ENCODE measurements at regions not wholly inside any gene's neighbourhood (a gene's known extent, or its start where the extent isn't known, plus 50 kb on each side); places are given as distances from the start of the nearest gene placed in this dataset.

GRCh38 chr11:120061036-120061760 lies 76.7 kb downstream of the TRIM29 start:
- no peaks in the 10 kb centered on the region for H3K9me3 ChIP-seq (ENCODE audit: low read length)
- TF ChIP-seq TGIF2 (CRISPR knock-in tag; IDR thresholded peaks at IDR 0.05): no peak
- no peak for TF ChIP-seq MZF1 (CRISPR knock-in tag; IDR thresholded peaks at IDR 0.05; ENCODE audit: borderline replicate concordance)
- no peak for TF ChIP-seq BHLHE40 (IDR thresholded peaks at IDR 0.05; ENCODE audit: low read length)
- no peak for TF ChIP-seq GABPB1 (CRISPR knock-in tag; IDR thresholded peaks at IDR 0.05)
- TF ChIP-seq ZNF691 (CRISPR knock-in tag; IDR thresholded peaks at IDR 0.05; ENCODE audit: borderline replicate concordance, low read depth): no peak
- no peak for TF ChIP-seq ZNF205 (CRISPR knock-in tag; IDR thresholded peaks at IDR 0.05)
- TF ChIP-seq TOE1 (CRISPR knock-in tag; IDR thresholded peaks at IDR 0.05): no peak
- no peak for TF ChIP-seq TAF15 (IDR thresholded peaks at IDR 0.05; ENCODE audit: low read depth, low read length, poor library complexity, severe bottlenecking)
- TF ChIP-seq CSRNP1 (CRISPR knock-in tag; IDR thresholded peaks at IDR 0.05): no peak
- TF ChIP-seq ZBTB26 (CRISPR knock-in tag; IDR thresholded peaks at IDR 0.05; ENCODE audit: borderline replicate concordance): no peak
- TF ChIP-seq ZNF562 (CRISPR knock-in tag; IDR thresholded peaks at IDR 0.05; ENCODE audit: borderline replicate concordance): no peak
- TF ChIP-seq ZNF138 (CRISPR knock-in tag; IDR thresholded peaks at IDR 0.05; ENCODE audit: low read depth): no peak
- TF ChIP-seq ZUFSP (CRISPR knock-in tag; IDR thresholded peaks at IDR 0.05; ENCODE audit: borderline replicate concordance): no peak
- TF ChIP-seq FIP1L1 (IDR thresholded peaks at IDR 0.05; ENCODE audit: borderline replicate concordance, insufficient read depth, low read depth, low read length): no peak
- no peak for TF ChIP-seq TBP (CRISPR knock-in tag; IDR thresholded peaks at IDR 0.05)
- no peak overlapping the region for H3K4me2 ChIP-seq (ENCODE audit: low read depth, low read length)
- peaks cover 8 to 74% of the 10 kb centered on the region in 2 experiments; a peak in 4 of 5 replicates for H3K27me3 ChIP-seq (ENCODE audit: control insufficient read depth in 1 of 2, insufficient read depth in 2 of 2, low read length in 2 of 2)
- no TSS peak for BruUV-seq (replicated peaks)
- H3K36me3 ChIP-seq (replicated peaks in 1 of 2; ENCODE audit: control insufficient read depth in 1 of 2, insufficient read depth in 2 of 2, low read length in 2 of 2): no peaks in the 10 kb centered on the region
- 15% methylated on average over 8 of the region's 12 CpGs for WGBS (ENCODE audit: low lambda C conversion rate)
- in situ Hi-C loops (cut with HindIII; ENCODE audit: extremely low pct_ligation_motif_present, low pct_unique_long_range_greater_than_20kb) (no loop called here), intact Hi-C loops (cut with micrococcal nuclease; ENCODE audit: unreplicated experiment) (no loop called here)
- no peak overlapping the region for H2AFZ ChIP-seq (ENCODE audit: low read length)
- no peak overlapping the region for H3K9ac ChIP-seq (ENCODE audit: insufficient read depth, low read depth, low read length)
- no peaks in the 10 kb centered on the region for H3K79me2 ChIP-seq (ENCODE audit: insufficient read depth, low read length)
- no peak overlapping the region for H3K4me3 ChIP-seq (replicated peaks in 1 of 3; ENCODE audit: insufficient read depth in 1 of 3, low read depth in 2 of 3, low read length in 3 of 3)
- FAIRE-seq (no peak), ATAC-seq (no peak), DNase-seq (ENCODE audit: low spot score) (no peak)
- CTCF ChIA-PET (ENCODE audit: low intra/inter-chr PET ratio, low total read pairs): no interaction called here
- POLR2A ChIA-PET: no interaction called here
- no peak overlapping the region for H3K27ac ChIP-seq (ENCODE audit: extremely low read length, insufficient read depth, low read length)
- no peaks in the 10 kb centered on the region for H4K20me1 ChIP-seq (ENCODE audit: insufficient read depth, low read length)
- H3K4me1 ChIP-seq (ENCODE audit: insufficient read depth, low read length): no peaks in the 10 kb centered on the region

All from HepG2 (cell line).